Liver (tissue), 8 donors: ENCODE measurements at regions not wholly inside any gene's neighbourhood (a gene's known extent, or its start where the extent isn't known, plus 50 kb on each side); places are given as distances from the start of the nearest gene placed in this dataset.

Experiments
- DNase-seq: peaks from one replicate; pipeline ENCODE4 v3.0.0-alpha.2; 2017; ENCODE audit warnings: low spot score
- H3K27ac ChIP-seq, 2 donors: one replicate each; pipeline ENCODE4 v1.7.0; 2013; ENCODE audit warnings: inconsistent platforms in 2 of 2, low read length in 2 of 2, control low read depth in 1 of 2, low read depth in 1 of 2, mild to moderate bottlenecking in 1 of 2
- H3K27me3 ChIP-seq, 4 donors: one replicate each; pipeline versions ENCODE4 v1.6.1 to v1.7.0; 2013; ENCODE audit warnings: low read length in 3 of 4, inconsistent platforms in 1 of 4, mild to moderate bottlenecking in 1 of 4, moderate library complexity in 1 of 4; ENCODE audit not compliant: control insufficient read depth in 4 of 4, insufficient read depth in 4 of 4
- H3K36me3 ChIP-seq, 4 donors: one replicate each; pipeline versions ENCODE4 v1.6.1 to v1.7.0; 2013; ENCODE audit warnings: low read length in 3 of 4, mild to moderate bottlenecking in 3 of 4, low read depth in 1 of 4, moderate library complexity in 1 of 4; ENCODE audit not compliant: control insufficient read depth in 4 of 4, insufficient read depth in 3 of 4
- H3K4me1 ChIP-seq, 4 donors: one replicate each; pipeline versions ENCODE4 v1.6.1 to v1.7.0; 2013; ENCODE audit warnings: low read length in 3 of 4, mild to moderate bottlenecking in 3 of 4, moderate library complexity in 1 of 4; ENCODE audit not compliant: control insufficient read depth in 4 of 4, insufficient read depth in 4 of 4
- H3K4me3 ChIP-seq, 3 donors: one replicate each; pipeline versions ENCODE4 v1.6.1 to v1.7.0; 2013; ENCODE audit warnings: low read length in 3 of 3, control low read depth in 1 of 3, low read depth in 1 of 3, mild to moderate bottlenecking in 1 of 3
- H3K9ac ChIP-seq, 2 donors: one replicate each; pipeline ENCODE4 v1.7.0; 2013; ENCODE audit warnings: low read length in 2 of 2, mild to moderate bottlenecking in 2 of 2, moderate library complexity in 2 of 2, control low read depth in 1 of 2, low read depth in 1 of 2
- H3K9me3 ChIP-seq, 4 donors: one replicate each; pipeline versions ENCODE4 v1.6.1 to v1.7.0; 2013; ENCODE audit warnings: low read length in 3 of 4; ENCODE audit not compliant: control insufficient read depth in 4 of 4
- ATF3 ChIP-seq: IDR thresholded peaks from 2 replicates; pipeline ENCODE4 v1.6.1; 2016; ENCODE audit warnings: antibody characterized with exemption
- CTCF ChIP-seq: fragments of 150-350 bp; IDR thresholded peaks from 2 replicates; pipeline ENCODE4 v1.5.1; 2017; ENCODE audit warnings: improper control_type of control experiment, low read depth, low read length; ENCODE audit not compliant: missing input control
- EGR1 ChIP-seq, 2 donors: IDR thresholded peaks; 2 replicates each; pipeline ENCODE4 v1.6.1; 2016 to 2018; ENCODE audit warnings: antibody characterized with exemption in 2 of 2, low read depth in 2 of 2
- FOXA1 ChIP-seq: IDR thresholded peaks from 2 replicates; pipeline ENCODE4 v1.6.1; 2016; ENCODE audit warnings: antibody characterized with exemption
- FOXA2 ChIP-seq: IDR thresholded peaks from 2 replicates; pipeline ENCODE4 v1.6.1; 2016; ENCODE audit warnings: antibody characterized with exemption
- GABPA ChIP-seq, 2 donors: IDR thresholded peaks in 1 of 2; conservative IDR thresholded peaks in 1 of 2; 2 replicates each; pipeline ENCODE4 v1.6.1; 2016; ENCODE audit warnings: antibody characterized with exemption in 2 of 2, mild to moderate bottlenecking in 1 of 2, moderate library complexity in 1 of 2
- HNF4A ChIP-seq, 2 donors: conservative IDR thresholded peaks; 2 replicates each; pipeline ENCODE4 v1.6.1; 2016; ENCODE audit warnings: antibody characterized with exemption in 2 of 2, mild to moderate bottlenecking in 2 of 2
- JUND ChIP-seq, 2 donors: IDR thresholded peaks; 2 replicates each; pipeline ENCODE4 v1.6.1; 2016; ENCODE audit warnings: antibody characterized with exemption in 2 of 2
- NR2F2 ChIP-seq: IDR thresholded peaks from 2 replicates; pipeline ENCODE4 v1.6.1; 2016; ENCODE audit warnings: antibody characterized with exemption
- RAD21 ChIP-seq, 2 donors: IDR thresholded peaks; 2 replicates each; pipeline ENCODE4 v1.6.1; 2016; ENCODE audit warnings: antibody characterized with exemption in 2 of 2, mild to moderate bottlenecking in 2 of 2
- REST ChIP-seq: IDR thresholded peaks from 2 replicates; pipeline ENCODE4 v1.6.1; 2016; ENCODE audit warnings: antibody characterized with exemption, mild to moderate bottlenecking
- RXRA ChIP-seq, 2 donors: IDR thresholded peaks; 2 replicates each; pipeline ENCODE4 v1.6.1; 2017 to 2018; ENCODE audit warnings: antibody characterized with exemption in 2 of 2, mild to moderate bottlenecking in 1 of 2
- SP1 ChIP-seq: IDR thresholded peaks from 2 replicates; pipeline ENCODE4 v1.6.1; 2018; ENCODE audit warnings: antibody characterized with exemption, mild to moderate bottlenecking
- TAF1 ChIP-seq: conservative IDR thresholded peaks from 2 replicates; pipeline ENCODE4 v1.6.1; 2016; ENCODE audit warnings: antibody characterized with exemption, mild to moderate bottlenecking
- YY1 ChIP-seq: IDR thresholded peaks from 2 replicates; pipeline ENCODE4 v1.6.1; 2016; ENCODE audit warnings: antibody characterized with exemption, mild to moderate bottlenecking
- WGBS: extraction: QIAGEN DNeasy Blood & Tissue Kit; methylation state at CpG from one replicate; pipeline ENCODE4 v1.1.7; 2013; 5-methylcytosine and 5-hydroxymethylcytosine counted together
- TF ChIP-seq, protein P1 (sequence below): IDR thresholded peaks from 2 replicates; pipeline ENCODE4 v1.6.1; 2016; ENCODE audit warnings: antibody characterized with exemption
- TF ChIP-seq, protein P2 (sequence below): IDR thresholded peaks from 2 replicates; pipeline ENCODE4 v1.6.1; 2016; ENCODE audit warnings: antibody characterized with exemption
- donor health status: healthy.
- donor health status: healthy.
- donor health status: healthy.
- donor health status: healthy.
- donor health status: healthy.

DNA sequence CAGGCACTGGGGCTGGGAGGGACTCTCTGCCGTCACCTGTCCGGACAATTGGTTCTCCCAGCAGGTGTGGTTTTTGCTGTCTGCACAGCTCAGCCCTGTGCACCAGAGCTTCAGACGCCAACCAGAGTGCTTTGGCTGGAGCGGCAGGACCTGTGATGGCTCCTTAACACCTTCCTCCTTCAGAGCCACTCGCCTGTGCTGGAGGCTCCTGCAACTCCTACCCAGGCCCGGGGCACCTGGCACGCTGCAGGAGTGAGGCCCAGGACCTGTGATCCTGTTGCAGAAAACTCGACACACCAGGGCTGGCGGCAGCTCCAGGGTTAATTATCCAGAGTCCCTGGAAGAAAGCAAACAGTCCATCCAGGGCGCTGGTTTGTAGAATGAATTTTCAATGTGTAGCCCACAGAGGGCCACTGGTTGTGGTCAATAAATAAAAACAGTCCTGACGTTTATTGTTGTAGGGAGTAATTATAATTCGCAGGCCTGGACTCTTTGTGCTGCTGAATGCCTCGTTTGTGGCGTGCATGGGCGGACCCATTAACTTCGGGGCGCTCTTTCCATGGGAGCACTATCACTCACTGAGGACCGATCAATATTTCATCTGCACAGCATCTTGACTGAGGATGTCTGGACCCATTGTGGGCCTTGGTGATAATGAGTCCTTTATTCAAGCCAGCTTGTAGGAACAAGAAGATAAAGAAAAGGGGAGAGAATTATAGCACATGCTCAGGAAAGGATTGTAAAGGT is 339.7 kb upstream of the IRX4 start:
- Histone ChIP-seq H3K9ac (no peak overlapping the region), H3K27me3 (no peaks in the 10 kb centered on the region), H3K4me1 (no peaks in the 10 kb centered on the region), H3K4me3 (no peak overlapping the region), H3K27ac (no peak overlapping the region), H3K9me3 (no peaks in the 10 kb centered on the region), H3K36me3 (no peaks in the 10 kb centered on the region)
- no peak for DNase-seq
- TF ChIP-seq SP1 (no peak), TAF1 (no peak), JUND (IDR thresholded peaks at IDR 0.05) (no peak), YY1 (no peak), REST (no peak), RXRA (IDR thresholded peaks at IDR 0.05) (no peak), ATF3 (no peak), RAD21 (IDR thresholded peaks at IDR 0.05) (no peak), CTCF (no peak), EGR1 (IDR thresholded peaks at IDR 0.05; ENCODE audit: low read depth in 2 of 2) (no peak), GABPA (IDR thresholded peaks at IDR 0.05 in 1 of 2, conservative IDR thresholded peaks at IDR 0.05 in 1 of 2) (no peak), HNF4A (conservative IDR thresholded peaks at IDR 0.05) (no peak), FOXA1 (no peak), NR2F2 (no peak), FOXA2 (no peak)
- TF ChIP-seq, protein P1, sequence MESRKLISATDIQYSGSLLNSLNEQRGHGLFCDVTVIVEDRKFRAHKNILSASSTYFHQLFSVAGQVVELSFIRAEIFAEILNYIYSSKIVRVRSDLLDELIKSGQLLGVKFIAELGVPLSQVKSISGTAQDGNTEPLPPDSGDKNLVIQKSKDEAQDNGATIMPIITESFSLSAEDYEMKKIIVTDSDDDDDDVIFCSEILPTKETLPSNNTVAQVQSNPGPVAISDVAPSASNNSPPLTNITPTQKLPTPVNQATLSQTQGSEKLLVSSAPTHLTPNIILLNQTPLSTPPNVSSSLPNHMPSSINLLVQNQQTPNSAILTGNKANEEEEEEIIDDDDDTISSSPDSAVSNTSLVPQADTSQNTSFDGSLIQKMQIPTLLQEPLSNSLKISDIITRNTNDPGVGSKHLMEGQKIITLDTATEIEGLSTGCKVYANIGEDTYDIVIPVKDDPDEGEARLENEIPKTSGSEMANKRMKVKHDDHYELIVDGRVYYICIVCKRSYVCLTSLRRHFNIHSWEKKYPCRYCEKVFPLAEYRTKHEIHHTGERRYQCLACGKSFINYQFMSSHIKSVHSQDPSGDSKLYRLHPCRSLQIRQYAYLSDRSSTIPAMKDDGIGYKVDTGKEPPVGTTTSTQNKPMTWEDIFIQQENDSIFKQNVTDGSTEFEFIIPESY, result no peak
- TF ChIP-seq, protein P2, sequence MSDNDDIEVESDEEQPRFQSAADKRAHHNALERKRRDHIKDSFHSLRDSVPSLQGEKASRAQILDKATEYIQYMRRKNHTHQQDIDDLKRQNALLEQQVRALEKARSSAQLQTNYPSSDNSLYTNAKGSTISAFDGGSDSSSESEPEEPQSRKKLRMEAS, result no peak
- 73% methylated on average over 18 of the region's 18 CpGs for WGBS
